SK-N-SH (cell line): ENCODE measurements at regions not wholly inside any gene's neighbourhood (a gene's known extent, or its start where the extent isn't known, plus 50 kb on each side); places are given as distances from the start of the nearest gene placed in this dataset.

ENCODE experiments used
- CTCF ChIA-PET: fragments of 300-600, 350-600 bp; formaldehyde crosslinking; extraction: SDS; loops from one replicate; lab custom pipeline; 2021; lab: Yijun Ruan, JAX
- POLR2A ChIA-PET: fragments of 350-600 bp; sonication (Branson Sonifier 250); formaldehyde crosslinking; extraction: SDS; loops from one replicate; lab custom pipeline; 2020; ENCODE audit warnings: antibody characterized with exemption, inconsistent platforms; lab: Yijun Ruan, JAX
- DNase-seq: peaks from one replicate; pipeline ENCODE4 v3.0.0; 2012
- H2AFZ ChIP-seq: fragments of 200-600 bp; sonication (generic); 2 replicates; pipeline ENCODE4 v1.8.1; 2016; ENCODE audit warnings: antibody characterized with exemption, mild to moderate bottlenecking, low read depth
- H3F3A ChIP-seq: fragments of 200-600 bp; sonication (generic); replicated peaks from 2 replicates; pipeline ENCODE3; 2016; ENCODE audit warnings: antibody characterized with exemption, mild to moderate bottlenecking; ENCODE audit not compliant: insufficient read depth
- H3K27ac ChIP-seq, 2 experiments: fragments of 200-500 bp in 1 of 2; fragments of 200-600 bp in 1 of 2; sonication (Bioruptor generic) in 1 of 2; sonication (generic), shearing (Covaris generic) in 1 of 2; 2 replicates each; pipeline versions ENCODE4 v1.5.1 to v1.6.1; 2014 to 2016; ENCODE audit warnings: low read depth in 2 of 2, inconsistent platforms in 1 of 2, low read length in 1 of 2, mild to moderate bottlenecking in 1 of 2, mixed read lengths in 1 of 2
- H3K27me3 ChIP-seq: fragments of 200-600 bp; sonication (generic), shearing (Covaris generic); 2 replicates; pipeline ENCODE4 v1.6.1; 2016; ENCODE audit warnings: mixed run types; ENCODE audit not compliant: insufficient read depth
- H3K36me3 ChIP-seq, 2 experiments: fragments of 200-500 bp in 1 of 2; fragments of 200-600 bp in 1 of 2; sonication (Bioruptor generic) in 1 of 2; sonication (generic) in 1 of 2; replicated peaks in 1 of 2; 2 replicates each; pipeline versions ENCODE3 to v1.5.1; 2014 to 2016; ENCODE audit warnings: low read length in 1 of 2, mild to moderate bottlenecking in 1 of 2; ENCODE audit not compliant: insufficient read depth in 2 of 2, control insufficient read depth in 1 of 2
- H3K4me1 ChIP-seq, 2 experiments: fragments of 200-500 bp in 1 of 2; fragments of 200-600 bp in 1 of 2; sonication (Bioruptor generic) in 1 of 2; sonication (generic), shearing (Covaris generic) in 1 of 2; 2 replicates each; pipeline versions ENCODE4 v1.5.1 to v1.6.1; 2014 to 2016; ENCODE audit warnings: low read depth in 1 of 2, low read length in 1 of 2, mixed run types in 1 of 2; ENCODE audit not compliant: insufficient read depth in 2 of 2, control insufficient read depth in 1 of 2
- H3K4me2 ChIP-seq: fragments of 200-600 bp; sonication (generic), shearing (Covaris generic); 2 replicates; pipeline ENCODE4 v1.6.1; 2017; ENCODE audit warnings: mixed run types
- H3K4me3 ChIP-seq, 2 experiments: fragments of 200-500 bp in 1 of 2; fragments of 200-600 bp in 1 of 2; sonication (Bioruptor generic) in 1 of 2; sonication (generic), shearing (Covaris generic) in 1 of 2; 2 replicates each; pipeline versions ENCODE4 v1.5.1 to v1.8.1; 2014 to 2016; ENCODE audit warnings: low read depth in 2 of 2, inconsistent platforms in 1 of 2, low read length in 1 of 2, mild to moderate bottlenecking in 1 of 2, mixed read lengths in 1 of 2, moderate library complexity in 1 of 2
- H3K79me2 ChIP-seq: fragments of 200-600 bp; sonication (generic); 2 replicates; pipeline ENCODE4 v1.8.1; 2017; ENCODE audit warnings: mild to moderate bottlenecking; ENCODE audit not compliant: insufficient read depth
- H3K9ac ChIP-seq: fragments of 200-600 bp; sonication (generic); 2 replicates; pipeline ENCODE4 v1.6.1; 2017; ENCODE audit warnings: mixed run types
- H3K9me2 ChIP-seq: fragments of 200-600 bp; sonication (generic); 2 replicates; pipeline ENCODE4 v1.6.1; 2017; ENCODE audit warnings: mixed run types
- H3K9me3 ChIP-seq: fragments of 200-600 bp; sonication (generic); 2 replicates; pipeline ENCODE4 v1.6.1; 2017; ENCODE audit warnings: mixed run types, mild to moderate bottlenecking, moderate library complexity
- H4K20me1 ChIP-seq: fragments of 200-600 bp; sonication (generic); 2 replicates; pipeline ENCODE4 v1.6.1; 2017; ENCODE audit warnings: mild to moderate bottlenecking, mixed run types; ENCODE audit not compliant: insufficient read depth
- EP300 ChIP-seq, 2 experiments: IDR thresholded peaks; 2 replicates each; pipeline versions ENCODE4 v1.4.0 to v1.6.1; 2012; ENCODE audit warnings: borderline replicate concordance in 1 of 2, low read depth in 1 of 2, low read length in 1 of 2
- EZH2phosphoT487 ChIP-seq: fragments of 200-600 bp; sonication (generic); IDR thresholded peaks from 2 replicates; pipeline ENCODE4 v1.6.1; 2017; ENCODE audit warnings: low read depth, mixed run types, mild to moderate bottlenecking, antibody characterized with exemption, moderate library complexity, borderline replicate concordance
- FOSL2 ChIP-seq: IDR thresholded peaks from 2 replicates; pipeline ENCODE4 v1.4.0; 2012; ENCODE audit warnings: low read depth, mild to moderate bottlenecking, moderate library complexity, borderline replicate concordance
- FOXM1 ChIP-seq: IDR thresholded peaks from 2 replicates; pipeline ENCODE4 v1.4.0; 2012; ENCODE audit warnings: low read depth, mild to moderate bottlenecking
- GABPA ChIP-seq: IDR thresholded peaks from 2 replicates; pipeline ENCODE4 v1.4.0; 2012; ENCODE audit warnings: low read depth, mild to moderate bottlenecking
- JUND ChIP-seq: IDR thresholded peaks from 2 replicates; pipeline ENCODE4 v1.4.0; 2012
- MEF2A ChIP-seq: IDR thresholded peaks from 2 replicates; pipeline ENCODE4 v1.4.0; 2012; ENCODE audit warnings: low read depth, borderline replicate concordance
- NFIC ChIP-seq: IDR thresholded peaks from 2 replicates; pipeline ENCODE4 v1.4.0; 2012; ENCODE audit warnings: borderline replicate concordance
- RFX5 ChIP-seq: IDR thresholded peaks from 2 replicates; pipeline ENCODE4 v1.6.1; 2012; ENCODE audit warnings: mild to moderate bottlenecking, improper control_type of control experiment, low read length
- WGBS: methylation state at CpG from one replicate; pipeline ENCODE4 v1.1.6; 2017; ENCODE audit warnings: low lambda C conversion rate; 5-methylcytosine and 5-hydroxymethylcytosine counted together
- TF ChIP-seq, protein P1 (sequence below): fragments of 150-350 bp; IDR thresholded peaks from 2 replicates; pipeline ENCODE4 v1.6.1; 2016; ENCODE audit warnings: mild to moderate bottlenecking, low read depth, low read length
- TF ChIP-seq, protein P2 (sequence below): IDR thresholded peaks from 2 replicates; pipeline ENCODE4 v1.6.1; 2012; ENCODE audit warnings: mild to moderate bottlenecking, low read depth, low read length, moderate library complexity
- TF ChIP-seq, protein P3 (sequence below): fragments of 200-600 bp; sonication (generic); IDR thresholded peaks from 2 replicates; pipeline ENCODE4 v1.6.1; 2017; ENCODE audit warnings: antibody characterized with exemption, mild to moderate bottlenecking, moderate library complexity
- TF ChIP-seq, protein P4 (sequence below): IDR thresholded peaks from 2 replicates; pipeline ENCODE4; 2012

DNA sequence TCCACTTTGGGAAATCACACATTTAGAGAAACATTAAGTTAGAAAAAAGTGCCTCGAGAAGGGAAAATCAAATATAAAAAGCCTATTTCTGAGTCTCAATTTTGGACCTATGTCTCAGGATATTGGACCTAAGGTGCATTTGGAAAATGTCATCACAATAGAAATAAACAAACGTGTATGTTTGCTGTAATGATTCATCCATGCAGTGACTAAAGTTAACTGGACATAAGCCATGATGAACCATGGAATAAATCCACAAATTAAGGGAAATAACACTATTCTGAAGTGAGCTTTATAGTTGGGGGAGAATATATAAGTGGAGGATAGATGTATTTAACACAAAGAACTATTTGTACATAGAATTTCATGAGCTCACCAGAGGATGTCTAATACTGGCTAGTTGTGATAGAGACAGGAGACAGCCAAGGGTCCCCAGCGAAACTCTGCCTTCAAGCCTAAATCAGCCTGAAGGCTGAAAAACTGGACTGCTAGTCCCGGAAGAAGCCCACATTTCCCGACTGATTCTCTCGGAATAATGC, 963.3 kb upstream of the SPRY2 start:
- Histone ChIP-seq H3K36me3 (no peaks in the 10 kb centered on the region), H3K9me3 (no peaks in the 10 kb centered on the region), H3K27ac (no peak overlapping the region), H3K4me1 (no peaks in the 10 kb centered on the region; a peak in 1 of 4 replicates), H2AFZ (no peak overlapping the region), H3K79me2 (no peaks in the 10 kb centered on the region), H3K4me2 (no peak overlapping the region), H3K27me3 (no peaks in the 10 kb centered on the region), H3K4me3 (no peak overlapping the region), H3F3A (no peaks in the 10 kb centered on the region), H3K9ac (no peak overlapping the region), H4K20me1 (no peaks in the 10 kb centered on the region), H3K9me2 (no peaks in the 10 kb centered on the region)
- ChIA-PET POLR2A (no interaction called here), CTCF (no interaction called here)
- WGBS = 16% methylated on average over 6 of the region's 6 CpGs
- TF ChIP-seq RFX5 = no peak
- no peak for TF ChIP-seq FOSL2
- no peak for TF ChIP-seq GABPA
- TF ChIP-seq, protein P1, sequence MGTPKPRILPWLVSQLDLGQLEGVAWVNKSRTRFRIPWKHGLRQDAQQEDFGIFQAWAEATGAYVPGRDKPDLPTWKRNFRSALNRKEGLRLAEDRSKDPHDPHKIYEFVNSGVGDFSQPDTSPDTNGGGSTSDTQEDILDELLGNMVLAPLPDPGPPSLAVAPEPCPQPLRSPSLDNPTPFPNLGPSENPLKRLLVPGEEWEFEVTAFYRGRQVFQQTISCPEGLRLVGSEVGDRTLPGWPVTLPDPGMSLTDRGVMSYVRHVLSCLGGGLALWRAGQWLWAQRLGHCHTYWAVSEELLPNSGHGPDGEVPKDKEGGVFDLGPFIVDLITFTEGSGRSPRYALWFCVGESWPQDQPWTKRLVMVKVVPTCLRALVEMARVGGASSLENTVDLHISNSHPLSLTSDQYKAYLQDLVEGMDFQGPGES = no peak
- DNase-seq = no peak

DNA sequence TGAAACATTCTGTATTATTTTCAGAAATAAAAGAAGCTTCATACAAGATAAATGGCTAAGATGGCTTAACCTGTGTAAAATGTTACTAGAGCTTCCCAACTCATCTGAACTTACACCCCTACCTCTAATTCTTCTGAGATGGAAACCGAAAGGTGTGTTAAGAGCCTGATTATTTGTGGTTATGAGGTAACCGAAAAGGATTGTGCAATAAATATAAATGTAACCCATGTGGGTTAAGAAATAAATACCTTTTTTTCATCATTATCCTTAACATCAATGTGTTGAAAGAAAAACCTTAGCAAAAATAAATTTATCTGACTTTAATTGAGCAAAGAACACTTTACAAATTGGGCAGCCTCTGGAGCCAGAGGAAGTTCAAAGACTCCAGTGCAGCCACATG, 961.8 kb upstream of the SPRY2 start:
- Histone ChIP-seq H3K27ac (no peak overlapping the region), H3K9me3 (no peaks in the 10 kb centered on the region), H4K20me1 (no peaks in the 10 kb centered on the region), H3K79me2 (no peaks in the 10 kb centered on the region), H3K4me2 (no peak overlapping the region), H3K4me3 (no peak overlapping the region), H3K9me2 (no peaks in the 10 kb centered on the region), H3K27me3 (no peaks in the 10 kb centered on the region), H3K9ac (no peak overlapping the region), H3K4me1 (no peaks in the 10 kb centered on the region; a peak in 1 of 4 replicates), H2AFZ (no peak overlapping the region), H3F3A (no peaks in the 10 kb centered on the region), H3K36me3 (no peaks in the 10 kb centered on the region)
- ChIA-PET CTCF (no interaction called here), POLR2A (no interaction called here)
- DNase-seq = no peak
- TF ChIP-seq MEF2A (no peak), FOXM1 (no peak), EZH2phosphoT487 (no peak), EP300 (IDR thresholded peaks at IDR 0.05; ENCODE audit: borderline replicate concordance in 1 of 2, low read depth in 1 of 2, low read length in 1 of 2) (no peak), NFIC (no peak), JUND (no peak)
- TF ChIP-seq, protein P2, sequence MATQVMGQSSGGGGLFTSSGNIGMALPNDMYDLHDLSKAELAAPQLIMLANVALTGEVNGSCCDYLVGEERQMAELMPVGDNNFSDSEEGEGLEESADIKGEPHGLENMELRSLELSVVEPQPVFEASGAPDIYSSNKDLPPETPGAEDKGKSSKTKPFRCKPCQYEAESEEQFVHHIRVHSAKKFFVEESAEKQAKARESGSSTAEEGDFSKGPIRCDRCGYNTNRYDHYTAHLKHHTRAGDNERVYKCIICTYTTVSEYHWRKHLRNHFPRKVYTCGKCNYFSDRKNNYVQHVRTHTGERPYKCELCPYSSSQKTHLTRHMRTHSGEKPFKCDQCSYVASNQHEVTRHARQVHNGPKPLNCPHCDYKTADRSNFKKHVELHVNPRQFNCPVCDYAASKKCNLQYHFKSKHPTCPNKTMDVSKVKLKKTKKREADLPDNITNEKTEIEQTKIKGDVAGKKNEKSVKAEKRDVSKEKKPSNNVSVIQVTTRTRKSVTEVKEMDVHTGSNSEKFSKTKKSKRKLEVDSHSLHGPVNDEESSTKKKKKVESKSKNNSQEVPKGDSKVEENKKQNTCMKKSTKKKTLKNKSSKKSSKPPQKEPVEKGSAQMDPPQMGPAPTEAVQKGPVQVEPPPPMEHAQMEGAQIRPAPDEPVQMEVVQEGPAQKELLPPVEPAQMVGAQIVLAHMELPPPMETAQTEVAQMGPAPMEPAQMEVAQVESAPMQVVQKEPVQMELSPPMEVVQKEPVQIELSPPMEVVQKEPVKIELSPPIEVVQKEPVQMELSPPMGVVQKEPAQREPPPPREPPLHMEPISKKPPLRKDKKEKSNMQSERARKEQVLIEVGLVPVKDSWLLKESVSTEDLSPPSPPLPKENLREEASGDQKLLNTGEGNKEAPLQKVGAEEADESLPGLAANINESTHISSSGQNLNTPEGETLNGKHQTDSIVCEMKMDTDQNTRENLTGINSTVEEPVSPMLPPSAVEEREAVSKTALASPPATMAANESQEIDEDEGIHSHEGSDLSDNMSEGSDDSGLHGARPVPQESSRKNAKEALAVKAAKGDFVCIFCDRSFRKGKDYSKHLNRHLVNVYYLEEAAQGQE = no peak
- TF ChIP-seq, protein P1 = no peak
- TF ChIP-seq, protein P3, sequence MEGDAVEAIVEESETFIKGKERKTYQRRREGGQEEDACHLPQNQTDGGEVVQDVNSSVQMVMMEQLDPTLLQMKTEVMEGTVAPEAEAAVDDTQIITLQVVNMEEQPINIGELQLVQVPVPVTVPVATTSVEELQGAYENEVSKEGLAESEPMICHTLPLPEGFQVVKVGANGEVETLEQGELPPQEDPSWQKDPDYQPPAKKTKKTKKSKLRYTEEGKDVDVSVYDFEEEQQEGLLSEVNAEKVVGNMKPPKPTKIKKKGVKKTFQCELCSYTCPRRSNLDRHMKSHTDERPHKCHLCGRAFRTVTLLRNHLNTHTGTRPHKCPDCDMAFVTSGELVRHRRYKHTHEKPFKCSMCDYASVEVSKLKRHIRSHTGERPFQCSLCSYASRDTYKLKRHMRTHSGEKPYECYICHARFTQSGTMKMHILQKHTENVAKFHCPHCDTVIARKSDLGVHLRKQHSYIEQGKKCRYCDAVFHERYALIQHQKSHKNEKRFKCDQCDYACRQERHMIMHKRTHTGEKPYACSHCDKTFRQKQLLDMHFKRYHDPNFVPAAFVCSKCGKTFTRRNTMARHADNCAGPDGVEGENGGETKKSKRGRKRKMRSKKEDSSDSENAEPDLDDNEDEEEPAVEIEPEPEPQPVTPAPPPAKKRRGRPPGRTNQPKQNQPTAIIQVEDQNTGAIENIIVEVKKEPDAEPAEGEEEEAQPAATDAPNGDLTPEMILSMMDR = no peak
- TF ChIP-seq, protein P4, sequence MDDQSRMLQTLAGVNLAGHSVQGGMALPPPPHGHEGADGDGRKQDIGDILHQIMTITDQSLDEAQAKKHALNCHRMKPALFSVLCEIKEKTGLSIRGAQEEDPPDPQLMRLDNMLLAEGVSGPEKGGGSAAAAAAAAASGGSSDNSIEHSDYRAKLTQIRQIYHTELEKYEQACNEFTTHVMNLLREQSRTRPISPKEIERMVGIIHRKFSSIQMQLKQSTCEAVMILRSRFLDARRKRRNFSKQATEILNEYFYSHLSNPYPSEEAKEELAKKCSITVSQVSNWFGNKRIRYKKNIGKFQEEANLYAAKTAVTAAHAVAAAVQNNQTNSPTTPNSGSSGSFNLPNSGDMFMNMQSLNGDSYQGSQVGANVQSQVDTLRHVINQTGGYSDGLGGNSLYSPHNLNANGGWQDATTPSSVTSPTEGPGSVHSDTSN = no peak
- 22% methylated on average over 2 of the region's 2 CpGs for WGBS
